IMR-90 (cell line): ENCODE measurements at regions not wholly inside any gene's neighbourhood (a gene's known extent, or its start where the extent isn't known, plus 50 kb on each side); places are given as distances from the start of the nearest gene placed in this dataset.

ENCODE experiments used
- ATAC-seq: fragments of 200-7000 bp; cut with Tn5 transposase; 2 replicates; pipeline ENCODE4 v1.9.1; 2020; ENCODE audit warnings: low read depth, mild to moderate bottlenecking, moderate library complexity
- BruUV-seq: library from RNA; stranded (reverse); fragments of 400-500 nt; replicated peaks from 2 replicates; lab custom pipeline; 2021; lab: Mats Ljungman, UMichigan
- CTCF ChIA-PET: fragments of 300-600 bp; formaldehyde crosslinking; extraction: SDS; loops from one replicate; lab custom pipeline; 2021; ENCODE audit warnings: antibody characterized with exemption; lab: Yijun Ruan, JAX
- POLR2A ChIA-PET: fragments of 300-600 bp; sonication (Branson Sonifier 250); formaldehyde crosslinking; loops from one replicate; lab custom pipeline; 2022; ENCODE audit warnings: antibody characterized with exemption; ENCODE audit not compliant: unreplicated experiment; lab: Charles Lee
- DNase-seq: peaks from one replicate; pipeline ENCODE4 v3.0.0; 2013
- H2AFZ ChIP-seq: replicated peaks from 2 replicates; pipeline ENCODE3; 2013; ENCODE audit warnings: low read length, mild to moderate bottlenecking; ENCODE audit not compliant: poor library complexity
- H2AK5ac ChIP-seq: 2 replicates; pipeline ENCODE4 v1.6.1; 2013; ENCODE audit warnings: low read depth, low read length, inconsistent platforms
- H2AK9ac ChIP-seq: replicated peaks from 2 replicates; pipeline ENCODE3; 2013; ENCODE audit warnings: mild to moderate bottlenecking, low read depth, low read length, moderate library complexity; ENCODE audit not compliant: poor library complexity
- H2BK120ac ChIP-seq: 2 replicates; pipeline ENCODE4 v1.6.1; 2013; ENCODE audit warnings: low read depth, low read length, inconsistent platforms
- H2BK15ac ChIP-seq: 3 replicates; pipeline ENCODE4 v1.6.1; 2013; ENCODE audit warnings: low read depth, low read length, inconsistent platforms
- H2BK20ac ChIP-seq: 2 replicates; pipeline ENCODE4 v1.6.1; 2013; ENCODE audit warnings: low read depth, mild to moderate bottlenecking, inconsistent platforms, low read length, moderate library complexity
- H2BK5ac ChIP-seq: 2 replicates; pipeline ENCODE4 v1.6.1; 2013; ENCODE audit warnings: mild to moderate bottlenecking, low read depth, low read length, inconsistent platforms; ENCODE audit not compliant: poor library complexity, severe bottlenecking
- H3K14ac ChIP-seq: replicated peaks from 2 replicates; pipeline ENCODE4 v1.6.1; 2013; ENCODE audit warnings: low read depth, low read length, inconsistent platforms
- H3K18ac ChIP-seq: 2 replicates; pipeline ENCODE4 v1.6.1; 2013; ENCODE audit warnings: low read depth, low read length, control low read depth
- H3K23ac ChIP-seq: 2 replicates; pipeline ENCODE4 v1.6.1; 2013; ENCODE audit warnings: low read depth, low read length, inconsistent platforms
- H3K27ac ChIP-seq: 2 replicates; pipeline ENCODE4 v1.5.1; 2013; ENCODE audit warnings: mild to moderate bottlenecking, control low read depth, low read length; ENCODE audit not compliant: insufficient read depth
- H3K27me3 ChIP-seq: 2 replicates; pipeline ENCODE4 v1.6.1; 2013; ENCODE audit warnings: low read length; ENCODE audit not compliant: control insufficient read depth, insufficient read depth
- H3K36me3 ChIP-seq: 2 replicates; pipeline ENCODE4 v1.6.1; 2013; ENCODE audit warnings: low read length, mixed read lengths; ENCODE audit not compliant: control insufficient read depth, insufficient read depth
- H3K4ac ChIP-seq: 2 replicates; pipeline ENCODE4 v1.6.1; 2013; ENCODE audit warnings: low read depth, low read length, inconsistent platforms
- H3K4me1 ChIP-seq: 2 replicates; pipeline ENCODE4 v1.6.1; 2013; ENCODE audit warnings: low read length, mixed read lengths; ENCODE audit not compliant: control insufficient read depth, insufficient read depth
- H3K4me2 ChIP-seq: 2 replicates; pipeline ENCODE4 v1.6.1; 2013; ENCODE audit warnings: low read depth, mild to moderate bottlenecking, control low read depth, low read length, moderate library complexity
- H3K4me3 ChIP-seq: 2 replicates; pipeline ENCODE4 v1.5.1; 2013; ENCODE audit warnings: low read depth, mild to moderate bottlenecking, control low read depth, low read length, moderate library complexity; ENCODE audit not compliant: insufficient read depth
- H3K56ac ChIP-seq: 2 replicates; pipeline ENCODE4 v1.6.1; 2013; ENCODE audit warnings: low read length, inconsistent platforms; ENCODE audit not compliant: insufficient read depth; ENCODE audit errors: extremely low read depth
- H3K79me1 ChIP-seq, 2 experiments: 2 replicates each; pipeline ENCODE4 v1.6.1; 2013; ENCODE audit warnings: low read length in 2 of 2, inconsistent platforms in 1 of 2, low read depth in 1 of 2
- H3K9ac ChIP-seq: 2 replicates; pipeline ENCODE4 v1.6.1; 2013; ENCODE audit warnings: low read depth, low read length, control low read depth
- H3K9me1 ChIP-seq: 2 replicates; pipeline ENCODE4 v1.6.1; 2013; ENCODE audit warnings: low read length, inconsistent platforms; ENCODE audit not compliant: insufficient read depth
- H3K9me3 ChIP-seq: 2 replicates; pipeline ENCODE4 v1.6.1; 2013; ENCODE audit warnings: low read length; ENCODE audit not compliant: control insufficient read depth, insufficient read depth
- H4K20me1 ChIP-seq: 2 replicates; pipeline ENCODE4 v1.6.1; 2013; ENCODE audit warnings: low read length, inconsistent platforms; ENCODE audit not compliant: insufficient read depth
- H4K5ac ChIP-seq: 2 replicates; pipeline ENCODE4 v1.6.1; 2013; ENCODE audit warnings: mild to moderate bottlenecking, low read depth, low read length, control low read depth
- H4K8ac ChIP-seq, 2 experiments: 2 replicates each; pipeline ENCODE4 v1.6.1; 2013; ENCODE audit warnings: low read depth in 2 of 2, low read length in 2 of 2, control low read depth in 1 of 2, inconsistent platforms in 1 of 2
- H4K91ac ChIP-seq: 2 replicates; pipeline ENCODE4 v1.6.1; 2013; ENCODE audit warnings: low read depth, low read length, inconsistent platforms; ENCODE audit not compliant: insufficient read depth
- CHD1 ChIP-seq: IDR thresholded peaks from 2 replicates; pipeline ENCODE4 v1.6.1; 2012; ENCODE audit warnings: low read depth, low read length, improper control_type of control experiment
- MAFK ChIP-seq: IDR thresholded peaks from 2 replicates; pipeline ENCODE4 v1.6.1; 2012; ENCODE audit warnings: low read depth, low read length, improper control_type of control experiment
- MXI1 ChIP-seq: IDR thresholded peaks from 2 replicates; pipeline ENCODE4 v1.6.1; 2012; ENCODE audit warnings: low read depth, mild to moderate bottlenecking, low read length, moderate library complexity, borderline replicate concordance
- POLR2A ChIP-seq: IDR thresholded peaks from 2 replicates; pipeline ENCODE4 v1.6.1; 2012; ENCODE audit warnings: mild to moderate bottlenecking, low read depth, low read length
- RAD21 ChIP-seq: IDR thresholded peaks from 2 replicates; pipeline ENCODE4 v1.6.1; 2012; ENCODE audit warnings: low read length, improper control_type of control experiment
- RFX5 ChIP-seq: IDR thresholded peaks from 2 replicates; pipeline ENCODE4 v1.8.0; 2012; ENCODE audit warnings: low read depth, mild to moderate bottlenecking, low read length, moderate library complexity
- SMC3 ChIP-seq: fragments of 150-350 bp; IDR thresholded peaks from 2 replicates; pipeline ENCODE4 v1.6.1; 2016; ENCODE audit warnings: low read depth, mild to moderate bottlenecking, antibody characterized with exemption, low read length, moderate library complexity
- WGBS, 2 experiments: methylation state at CpG; one replicate each; pipeline versions ENCODE4 v1.1.5 to v1.1.7; 2013; ENCODE audit warnings: missing lambda C conversion rate in 2 of 2; ENCODE audit not compliant: insufficient read length in 1 of 2; ENCODE audit errors: extremely low coverage in 2 of 2; 5-methylcytosine and 5-hydroxymethylcytosine counted together
- dilution Hi-C: fragments of 300-500 bp; cut with HindIII; formaldehyde crosslinking; loops from one replicate; pipeline ENCODE4 v1.14.3; 2018; ENCODE audit warnings: low sequenced_read_pairs; ENCODE audit not compliant: unreplicated experiment
- in situ Hi-C: fragments of 300-500 bp; cut with MboI; formaldehyde crosslinking; loops from 3 replicates; pipeline ENCODE4 v1.14.3; 2019; ENCODE audit warnings: low sequenced_read_pairs, inconsistent platforms, mixed read lengths
- intact Hi-C: fragments of 100-400 bp; cut with micrococcal nuclease; formaldehyde crosslinking; loops from 2 replicates; pipeline ENCODE4 v1.10.0; 2022
- TF ChIP-seq, protein P1 (sequence below): fragments of 150-350 bp; IDR thresholded peaks from 2 replicates; pipeline ENCODE4 v1.6.1; 2016; ENCODE audit warnings: low read depth, mild to moderate bottlenecking, low read length, moderate library complexity, borderline replicate concordance
- TF ChIP-seq, protein P2 (sequence below): fragments of 150-350 bp; IDR thresholded peaks from 2 replicates; pipeline ENCODE4 v1.6.1; 2017; ENCODE audit warnings: mild to moderate bottlenecking, antibody characterized with exemption, low read length, low read depth

DNA sequence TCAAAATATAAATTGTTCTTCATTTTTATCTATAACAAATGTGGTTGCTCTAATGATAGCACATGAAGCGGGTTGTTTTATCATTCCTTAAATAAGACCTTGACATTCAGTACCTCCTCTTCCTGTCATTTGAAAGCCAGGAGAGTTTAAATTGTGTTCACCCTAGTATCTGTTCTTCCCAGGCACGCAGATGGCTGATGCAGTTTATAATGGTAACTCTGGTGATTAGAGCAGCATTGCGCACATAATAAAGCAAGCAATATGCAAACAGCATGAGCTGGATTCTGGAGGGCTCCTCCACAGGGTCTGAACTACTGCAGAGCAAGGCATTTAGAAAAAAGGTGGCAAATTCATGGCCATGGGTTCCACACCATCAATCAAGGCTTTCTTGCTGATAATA lies 307.8 kb downstream of the ENC1 start:
- Histone ChIP-seq H3K9ac (no peak overlapping the region), H3K9me1 (0 out of 2 replicates have a peak, but pooled peaks cover 1% of the 10 kb centered on the region), H3K27ac (no peak overlapping the region), H3K4ac (no peak overlapping the region), H3K14ac (no peak overlapping the region), H2AK9ac (no peak overlapping the region), H2BK5ac (no peak overlapping the region), H3K27me3 (peaks cover 5% of the 10 kb centered on the region), H2BK20ac (no peak overlapping the region), H3K36me3 (no peaks in the 10 kb centered on the region), H4K5ac (no peak overlapping the region), H3K56ac (no peak overlapping the region), H2BK120ac (no peak overlapping the region), H3K4me2 (no peak overlapping the region), H3K79me1 (no peaks in the 10 kb centered on the region), H3K9me3 (no peaks in the 10 kb centered on the region), H2BK15ac (no peak overlapping the region), H4K20me1 (no peaks in the 10 kb centered on the region), H2AFZ (no peak overlapping the region), H2AK5ac (no peak overlapping the region), H3K4me3 (no peak overlapping the region), H4K91ac (no peak overlapping the region), H3K18ac (no peak overlapping the region), H3K23ac (no peak overlapping the region), H3K4me1 (no peaks in the 10 kb centered on the region), H4K8ac (no peak overlapping the region)
- ChIA-PET POLR2A (no interaction called here), CTCF (no interaction called here)
- intact Hi-C loops = no loop called here
- TF ChIP-seq CHD1 = no peak
- TF ChIP-seq SMC3 = no peak
- TF ChIP-seq MAFK = no peak
- TF ChIP-seq, protein P1, sequence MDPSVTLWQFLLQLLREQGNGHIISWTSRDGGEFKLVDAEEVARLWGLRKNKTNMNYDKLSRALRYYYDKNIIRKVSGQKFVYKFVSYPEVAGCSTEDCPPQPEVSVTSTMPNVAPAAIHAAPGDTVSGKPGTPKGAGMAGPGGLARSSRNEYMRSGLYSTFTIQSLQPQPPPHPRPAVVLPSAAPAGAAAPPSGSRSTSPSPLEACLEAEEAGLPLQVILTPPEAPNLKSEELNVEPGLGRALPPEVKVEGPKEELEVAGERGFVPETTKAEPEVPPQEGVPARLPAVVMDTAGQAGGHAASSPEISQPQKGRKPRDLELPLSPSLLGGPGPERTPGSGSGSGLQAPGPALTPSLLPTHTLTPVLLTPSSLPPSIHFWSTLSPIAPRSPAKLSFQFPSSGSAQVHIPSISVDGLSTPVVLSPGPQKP = no peak
- TF ChIP-seq POLR2A = no peak
- no peak for TF ChIP-seq RAD21
- TF ChIP-seq, protein P2, sequence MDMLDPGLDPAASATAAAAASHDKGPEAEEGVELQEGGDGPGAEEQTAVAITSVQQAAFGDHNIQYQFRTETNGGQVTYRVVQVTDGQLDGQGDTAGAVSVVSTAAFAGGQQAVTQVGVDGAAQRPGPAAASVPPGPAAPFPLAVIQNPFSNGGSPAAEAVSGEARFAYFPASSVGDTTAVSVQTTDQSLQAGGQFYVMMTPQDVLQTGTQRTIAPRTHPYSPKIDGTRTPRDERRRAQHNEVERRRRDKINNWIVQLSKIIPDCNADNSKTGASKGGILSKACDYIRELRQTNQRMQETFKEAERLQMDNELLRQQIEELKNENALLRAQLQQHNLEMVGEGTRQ = no peak
- TF ChIP-seq RFX5 = no peak
- no peak for TF ChIP-seq MXI1
- in situ Hi-C loops = no loop called here
- ATAC-seq (no peak), DNase-seq (no peak)
- BruUV-seq = no TSS peak
- dilution Hi-C loops = no loop called here
- no CpG with 5 or more reads among the region's 3 CpGs for WGBS, 2 experiments
